GM04503 (cell line): ENCODE measurements at regions not wholly inside any gene's neighbourhood (a gene's known extent, or its start where the extent isn't known, plus 50 kb on each side); places are given as distances from the start of the nearest gene placed in this dataset.

Source experiments
- DNase-seq: peaks from one replicate; pipeline ENCODE4 v3.0.0-alpha.2; 2012; ENCODE audit warnings: low read depth

DNA sequence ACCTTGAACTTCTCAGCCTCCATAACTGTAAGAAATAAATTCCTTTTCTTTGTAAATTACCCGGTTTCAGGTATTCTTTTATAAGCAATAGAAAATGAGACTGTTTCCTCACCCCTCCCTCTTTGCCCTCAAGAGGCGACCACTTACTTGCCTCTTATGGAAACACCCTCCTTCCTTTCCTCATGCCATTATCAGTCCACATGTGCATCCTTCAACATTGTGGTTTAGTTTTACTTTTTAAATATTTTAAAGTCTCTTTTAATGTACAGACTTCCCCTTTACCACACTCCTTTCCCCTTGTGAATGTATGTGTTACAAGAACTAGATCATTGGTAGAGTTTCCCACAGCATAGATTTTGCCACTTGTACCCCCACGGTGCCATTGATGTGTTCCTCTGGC lies 202.4 kb upstream of the SIX2 start:
- no peak for DNase-seq

DNA sequence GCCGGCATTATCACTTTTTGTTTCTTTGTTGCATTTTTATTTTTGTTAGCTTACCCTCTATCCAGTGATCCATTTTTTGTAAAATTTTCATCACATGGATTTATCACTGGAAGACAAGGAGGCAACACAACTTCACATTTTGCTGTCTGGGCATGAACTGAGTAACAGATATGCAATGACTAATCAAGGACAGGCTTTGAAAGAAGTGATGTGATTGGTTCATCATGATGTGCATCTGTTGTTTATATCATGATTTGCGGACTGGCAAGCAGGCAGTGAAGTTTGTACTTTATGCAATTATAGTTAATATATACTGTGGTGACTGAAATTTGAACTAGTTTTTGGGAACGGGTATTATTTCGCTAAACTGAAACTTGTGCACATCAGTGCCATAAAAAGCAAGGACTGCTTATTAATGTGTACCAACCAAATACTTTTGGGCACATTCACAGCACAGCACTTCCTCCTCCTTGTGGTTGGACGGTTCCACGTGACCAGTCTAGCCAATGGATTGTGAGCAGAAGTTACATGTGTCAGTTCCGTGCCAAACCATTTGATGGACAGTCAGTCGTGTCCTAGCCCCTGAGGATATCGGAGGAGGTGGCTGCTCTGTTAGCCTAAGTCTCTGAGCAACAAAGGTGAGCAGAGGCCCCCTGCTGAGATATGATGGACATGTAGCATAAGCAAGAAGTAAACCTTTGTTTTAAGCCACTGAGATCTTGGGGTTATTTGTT lies 201.4 kb upstream of the SIX2 start:
- DNase-seq: no peak

DNA sequence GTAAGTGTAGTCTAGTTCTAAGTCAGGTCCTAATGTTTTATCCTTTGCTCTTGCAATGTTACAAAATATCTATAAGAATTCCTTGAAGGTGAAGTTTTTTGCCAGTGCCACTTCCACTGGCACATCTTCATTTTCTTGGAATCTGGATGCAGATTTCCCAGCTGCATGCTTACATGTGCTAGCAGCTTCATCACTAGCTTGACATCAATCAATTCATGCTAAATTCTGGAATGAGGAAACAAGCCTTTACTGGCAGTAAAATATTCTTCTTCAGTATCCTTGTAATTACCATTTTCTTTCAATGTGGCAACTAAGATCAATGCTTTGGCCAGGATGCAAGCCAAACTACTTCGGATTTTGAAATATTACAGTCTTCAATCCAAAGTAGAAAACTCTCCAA lies 200.6 kb upstream of the SIX2 start:
- DNase-seq: no peak

DNA sequence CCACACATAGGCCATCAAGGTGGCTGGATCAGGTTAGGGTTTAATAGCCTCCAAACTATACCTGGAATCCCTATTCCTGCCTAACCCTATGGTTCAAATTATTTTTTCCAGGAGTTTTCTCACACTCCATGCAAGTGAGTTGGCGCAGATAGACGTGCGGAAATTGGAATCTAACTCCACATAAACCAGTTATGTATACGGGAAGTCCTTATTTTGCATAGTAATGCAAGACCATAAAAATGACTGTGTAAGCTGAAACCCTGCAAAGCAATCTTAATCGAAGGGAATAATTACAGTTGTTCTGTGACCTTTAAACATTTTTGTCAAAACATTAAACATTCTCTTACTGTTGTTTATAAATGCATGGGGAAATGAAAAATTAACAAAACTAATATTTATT lies 200.1 kb upstream of the SIX2 start:
- DNase-seq: no peak

DNA sequence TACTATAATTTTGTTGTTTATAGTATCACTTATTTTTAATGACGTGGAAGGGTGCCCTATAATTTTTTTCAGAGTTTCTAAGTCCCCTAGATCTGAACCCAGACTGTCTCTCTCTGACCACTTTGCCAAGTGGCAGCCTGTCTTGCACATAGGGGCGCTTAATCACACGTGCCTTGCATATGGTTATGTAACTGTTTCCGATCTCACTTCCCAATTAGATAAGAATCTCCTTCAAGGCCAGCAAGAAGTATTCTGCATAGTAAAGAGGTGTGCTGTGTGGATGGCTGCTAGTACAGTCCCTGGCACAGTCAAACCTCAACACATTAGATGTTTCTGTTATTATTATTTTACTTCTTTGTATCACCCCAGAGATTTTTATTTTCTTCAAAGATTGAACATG lies 197.8 kb upstream of the SIX2 start:
- DNase-seq: no peak

DNA sequence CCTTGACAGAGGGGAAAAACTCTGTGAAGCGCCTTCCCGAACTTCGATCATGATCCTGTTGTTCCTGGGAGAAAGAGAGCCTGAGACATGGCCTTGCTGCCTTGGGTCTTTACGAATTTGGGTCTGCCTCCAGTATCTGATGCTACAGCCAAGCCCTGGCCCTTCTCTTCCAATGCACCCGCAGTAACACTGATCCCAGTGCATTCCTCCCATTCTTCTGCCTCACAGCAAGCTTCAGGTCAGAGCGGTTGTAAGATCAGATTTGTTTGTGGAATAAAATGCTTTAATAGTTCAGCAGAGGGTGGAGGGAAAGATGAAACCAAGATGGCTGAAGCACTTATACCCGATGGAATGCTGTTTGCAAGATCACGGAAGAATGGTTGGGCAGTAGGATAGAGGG lies 196.7 kb upstream of the SIX2 start:
- DNase-seq: no peak

DNA sequence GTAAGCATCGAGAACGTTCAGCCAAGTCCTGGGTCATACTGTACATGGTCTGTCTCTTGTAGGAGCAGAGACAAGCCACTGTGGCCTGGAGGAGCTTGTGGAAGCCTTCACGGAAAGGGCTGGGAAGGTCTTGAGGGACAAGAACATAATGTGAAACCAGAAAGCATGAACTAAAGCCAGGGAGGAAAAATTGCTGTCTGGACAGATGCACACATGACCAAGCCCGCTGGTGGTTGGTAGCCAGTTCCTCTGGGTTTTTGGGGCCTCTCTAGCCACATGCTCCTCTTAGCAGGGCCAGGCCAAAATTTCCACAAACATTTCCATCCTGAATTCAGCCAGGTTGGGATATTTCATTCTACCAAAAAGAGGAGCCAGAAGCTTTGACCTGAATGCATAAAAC lies 196.2 kb upstream of the SIX2 start:
- no peak for DNase-seq

DNA sequence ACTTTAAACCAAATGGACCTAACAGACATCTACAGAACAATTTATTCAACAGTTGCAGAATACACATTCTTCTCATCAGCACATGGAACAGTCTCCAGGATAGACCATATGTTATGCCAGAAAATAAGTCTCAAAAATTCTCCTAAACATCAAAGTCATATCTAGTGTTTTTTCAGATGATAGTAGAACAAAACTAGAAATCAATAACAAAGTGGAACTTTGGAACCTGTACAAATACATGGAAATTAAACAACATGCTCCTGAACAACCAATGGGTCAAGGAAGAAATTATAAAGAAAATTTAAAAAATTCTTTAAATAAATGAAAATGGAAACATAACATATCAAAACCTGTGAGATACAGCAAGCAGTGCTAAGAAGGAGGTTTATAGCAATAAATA lies 194.1 kb upstream of the SIX2 start:
- DNase-seq: no peak

DNA sequence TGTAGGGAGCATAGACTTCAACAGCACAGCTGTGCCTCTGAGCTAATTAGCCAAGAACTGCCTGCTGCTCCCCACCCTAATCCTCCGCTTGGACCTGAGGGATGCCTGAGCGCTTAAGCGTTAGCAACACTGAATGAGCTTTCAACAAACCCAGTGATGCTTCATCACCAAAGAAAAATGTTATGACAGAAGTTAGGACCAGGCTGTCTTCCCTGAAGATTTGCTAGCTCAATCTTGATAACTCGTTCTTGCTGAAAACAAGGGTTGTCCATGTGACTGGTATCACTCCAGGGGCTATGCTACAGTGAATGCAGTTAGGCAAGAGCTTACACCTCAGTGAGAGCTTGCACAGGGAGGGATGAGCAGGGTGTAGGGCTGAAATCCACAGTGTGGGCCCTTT lies 190.7 kb upstream of the SIX2 start:
- DNase-seq: no peak

DNA sequence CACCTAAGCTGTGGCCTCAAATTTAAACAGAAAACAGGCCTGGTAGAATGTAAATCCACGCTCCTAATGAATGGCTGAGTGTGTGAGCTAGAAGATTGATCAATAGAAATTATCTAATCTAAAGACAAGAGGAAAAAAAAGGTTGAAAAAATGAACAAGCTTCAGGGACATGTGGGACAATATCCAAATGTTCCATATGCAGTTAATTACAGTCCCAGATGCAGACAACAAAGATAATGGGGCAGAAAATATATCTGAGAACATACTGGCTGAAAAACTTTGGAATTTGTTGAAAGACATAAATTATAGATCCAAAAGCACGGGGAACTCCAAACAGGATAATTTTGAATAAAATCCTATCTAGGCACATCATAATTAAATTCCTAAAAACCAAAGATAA lies 186.7 kb upstream of the SIX2 start:
- no peak for DNase-seq

DNA sequence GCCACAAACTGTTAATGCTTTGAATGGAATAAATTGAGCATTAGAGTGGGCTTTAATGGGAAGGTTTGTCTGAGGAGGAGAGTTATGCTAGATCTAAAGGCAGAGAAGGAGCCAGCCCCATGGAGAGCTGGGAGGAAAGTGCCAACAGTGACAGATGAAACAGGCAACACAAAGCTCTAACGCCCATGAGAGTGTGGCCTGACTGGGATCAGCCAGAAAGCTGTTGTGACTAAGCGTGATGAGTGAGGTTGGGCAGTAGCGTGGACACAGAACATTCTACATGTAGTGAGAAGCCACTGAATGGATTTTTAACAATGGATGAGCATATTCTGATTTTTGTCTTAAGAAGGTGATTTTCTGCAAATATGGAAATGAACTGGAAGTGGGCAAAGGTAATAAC lies 185.3 kb upstream of the SIX2 start:
- no peak for DNase-seq

DNA sequence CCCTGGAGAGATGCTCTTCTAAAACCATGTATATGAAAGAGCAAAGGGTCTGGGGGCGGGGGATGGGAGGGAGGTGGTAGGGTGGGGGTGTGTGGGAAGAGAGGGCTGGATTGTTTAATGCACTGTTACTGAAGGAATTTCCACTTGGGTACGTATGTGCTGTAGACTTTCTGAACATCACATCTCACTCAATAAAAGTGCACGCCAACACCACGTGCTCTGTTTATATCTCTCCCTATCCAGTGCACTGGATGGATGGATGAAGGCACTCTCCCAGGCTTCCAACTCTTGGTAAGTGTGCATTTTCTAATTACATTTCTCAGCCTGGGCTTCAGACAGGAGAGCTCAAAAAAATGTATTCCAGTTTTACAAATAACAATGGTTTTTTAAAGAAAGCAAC lies 184.3 kb upstream of the SIX2 start:
- DNase-seq: no peak

DNA sequence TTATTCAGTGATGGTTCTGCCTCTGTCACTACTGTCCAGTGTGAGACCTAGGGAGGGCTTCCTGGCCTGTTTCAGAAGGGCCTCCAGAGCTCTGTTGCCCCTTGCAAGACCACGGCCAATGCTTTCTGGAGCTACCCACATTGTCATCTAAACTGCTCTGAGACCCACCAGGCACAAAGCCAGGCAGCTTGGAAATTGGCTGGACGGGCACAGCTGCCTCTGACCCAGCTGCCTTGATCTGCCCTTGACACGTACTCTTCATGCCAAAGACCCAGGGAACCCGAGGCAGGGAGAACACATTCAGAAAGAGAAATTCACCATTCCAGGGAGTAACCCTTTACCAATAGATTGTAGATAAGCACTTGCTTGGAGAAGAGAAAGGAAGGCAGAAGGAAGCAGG lies 183.7 kb upstream of the SIX2 start:
- DNase-seq: no peak

DNA sequence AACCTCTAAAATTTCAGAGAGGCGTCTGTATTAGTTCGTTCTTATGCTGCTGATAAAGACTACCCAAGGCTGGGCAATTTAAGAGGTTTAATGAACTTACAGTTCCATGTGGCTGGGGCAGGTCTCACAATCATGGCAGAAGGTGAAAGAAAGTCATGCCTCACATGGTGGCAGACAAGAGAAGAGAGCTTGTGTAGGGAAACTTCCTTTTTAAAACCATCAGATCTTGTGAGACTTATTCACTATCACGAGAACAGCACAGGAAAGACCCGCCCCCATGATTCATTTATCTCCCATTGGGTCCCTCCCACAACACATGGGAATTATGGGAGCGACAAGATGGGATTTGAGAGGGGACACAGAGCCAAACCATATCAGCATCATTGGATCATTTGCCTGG lies 183.2 kb upstream of the SIX2 start:
- no peak for DNase-seq

DNA sequence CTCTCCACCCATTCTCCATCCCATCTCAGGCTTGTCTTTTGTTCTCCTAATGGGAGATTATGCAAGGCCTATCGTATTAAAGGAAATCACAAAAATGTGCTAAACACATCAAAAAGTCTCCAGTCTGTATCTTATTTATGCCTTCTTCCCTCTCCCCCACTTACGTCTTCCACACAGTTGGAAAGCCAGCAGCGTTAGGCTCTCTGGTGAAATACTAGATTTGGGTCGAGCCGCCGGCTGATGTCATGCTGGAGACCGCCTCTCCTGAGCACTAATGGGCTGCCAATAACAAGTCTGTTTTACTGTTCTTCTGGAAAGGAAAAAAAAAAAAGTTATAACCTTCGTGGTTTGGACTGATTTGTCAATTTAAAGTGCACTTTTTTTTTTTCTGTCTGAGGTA lies 182.7 kb upstream of the SIX2 start:
- DNase-seq: no peak

DNA sequence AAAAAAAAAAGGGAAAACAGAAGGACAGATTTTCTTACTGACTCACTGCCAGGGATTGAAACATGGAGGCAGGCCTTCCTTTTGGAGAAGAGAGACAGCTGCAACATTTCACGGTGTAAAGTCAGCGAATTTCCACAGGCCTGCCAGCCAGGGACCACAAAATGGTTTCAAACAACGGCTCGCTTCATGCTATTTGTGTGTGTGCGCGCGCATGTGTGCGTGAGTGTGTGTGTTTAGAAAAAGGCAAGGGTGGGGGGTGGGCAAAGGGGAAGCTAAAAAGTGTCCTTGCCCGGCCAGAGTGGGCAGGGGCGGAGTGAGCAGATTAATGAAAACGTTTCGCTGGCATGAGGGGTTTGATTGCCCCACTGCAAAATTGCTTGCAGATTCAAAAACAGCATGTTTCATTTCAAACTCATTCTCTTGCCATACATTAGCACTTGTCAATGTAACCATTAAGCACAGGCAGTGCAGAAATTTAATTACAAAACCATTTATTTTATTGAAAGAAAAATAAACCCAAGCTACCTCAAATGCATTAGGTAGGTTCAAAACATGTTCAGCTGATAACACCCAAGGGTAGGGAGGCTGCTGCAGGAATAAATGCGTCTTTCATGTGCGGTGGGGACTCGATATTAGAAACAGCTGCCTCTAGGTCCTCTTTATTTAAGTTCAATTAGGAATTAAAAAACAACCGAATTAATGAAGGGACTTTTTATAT lies 182.1 kb upstream of the SIX2 start:
- DNase-seq: no peak

DNA sequence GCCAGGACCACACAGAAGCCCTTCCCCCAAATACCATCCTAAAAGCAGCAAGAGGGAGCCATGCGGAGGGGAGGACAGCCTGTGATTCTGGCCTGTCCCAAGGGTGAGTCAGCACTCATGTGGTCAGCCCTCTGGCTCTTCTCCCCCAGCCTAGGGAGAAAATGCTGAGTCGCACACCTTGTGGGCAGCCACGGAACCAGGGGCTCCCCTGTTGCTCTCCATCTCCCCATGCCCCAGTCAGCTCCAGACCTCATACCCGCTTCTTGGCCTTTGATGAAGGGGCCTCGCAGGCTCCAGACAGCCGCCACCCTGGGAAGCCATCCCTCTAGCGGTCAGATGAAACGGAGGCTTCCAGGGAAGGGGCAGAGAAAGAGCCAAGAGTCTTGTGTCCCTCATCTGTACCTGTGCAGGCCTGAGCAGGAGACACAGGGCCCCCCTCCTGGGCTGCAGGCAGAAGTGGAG lies 181.3 kb upstream of the SIX2 start:
- DNase-seq: no peak

DNA sequence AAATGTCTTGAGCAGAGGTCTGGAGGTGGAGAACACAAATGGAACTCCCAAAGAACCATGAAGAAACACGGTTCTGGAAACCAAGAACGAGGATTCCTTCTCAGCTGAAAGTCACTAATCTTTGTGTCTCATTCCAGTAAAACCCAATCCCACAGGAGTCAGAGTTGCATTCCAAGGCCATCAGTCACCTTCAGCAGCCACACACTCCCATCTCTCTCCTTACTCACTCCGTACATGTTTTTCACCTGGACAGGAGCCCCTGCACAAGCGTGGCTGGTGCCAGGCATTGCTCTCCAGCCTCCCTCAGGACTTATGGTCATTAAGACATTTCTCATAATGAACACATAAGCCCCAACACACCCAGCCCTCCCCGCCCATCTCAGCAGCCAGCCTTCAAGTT lies 175.4 kb upstream of the SIX2 start:
- DNase-seq: peak; percentile 46

DNA sequence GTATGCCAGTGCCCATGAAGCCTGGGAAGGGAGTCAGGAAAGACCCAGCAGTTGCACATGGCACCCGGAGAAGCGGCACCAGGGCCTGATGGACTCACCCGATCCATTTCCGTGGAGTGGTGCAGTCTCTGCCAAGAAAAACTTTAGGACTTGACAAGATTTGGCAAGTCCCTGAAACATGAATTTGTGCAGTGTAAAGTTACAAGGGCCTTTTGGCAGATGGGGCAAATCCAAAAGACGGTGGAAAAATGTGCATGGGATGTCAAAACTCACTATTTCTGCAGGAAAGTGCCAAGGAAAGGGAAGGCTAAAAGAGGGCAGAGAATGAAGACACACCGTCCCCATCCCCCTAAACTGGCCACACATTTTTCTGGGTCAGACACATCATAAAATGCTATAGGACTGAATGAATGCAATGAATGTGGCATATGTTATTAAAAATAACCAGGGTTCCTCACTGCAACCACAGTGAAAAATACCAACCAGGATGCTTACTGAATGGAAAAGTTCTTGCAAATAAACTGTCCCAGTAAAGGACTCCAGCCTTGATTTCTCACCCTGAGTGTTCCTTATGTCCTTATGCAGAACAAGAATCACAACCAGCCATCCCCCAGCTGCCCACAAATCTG lies 173.5 kb upstream of the SIX2 start:
- DNase-seq: no peak

DNA sequence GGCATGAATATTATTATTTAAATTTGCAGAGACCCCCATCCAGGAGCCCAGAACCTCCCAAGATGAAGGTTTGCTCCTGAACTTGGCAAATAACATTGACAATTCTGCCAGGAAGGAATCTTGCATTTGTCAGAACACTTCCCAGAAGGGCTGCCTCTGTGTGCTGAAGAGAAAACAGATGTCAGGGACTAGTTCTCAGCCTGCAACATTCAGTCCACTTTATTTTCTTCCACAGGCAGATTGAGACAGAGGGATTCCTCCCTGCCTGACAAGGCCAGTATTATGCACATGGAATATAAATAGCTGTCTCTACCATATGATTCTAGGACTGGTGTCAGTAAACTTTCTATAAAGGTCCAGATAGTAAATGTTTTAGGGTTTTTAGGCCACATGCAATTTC lies 171.5 kb upstream of the SIX2 start:
- no peak for DNase-seq

DNA sequence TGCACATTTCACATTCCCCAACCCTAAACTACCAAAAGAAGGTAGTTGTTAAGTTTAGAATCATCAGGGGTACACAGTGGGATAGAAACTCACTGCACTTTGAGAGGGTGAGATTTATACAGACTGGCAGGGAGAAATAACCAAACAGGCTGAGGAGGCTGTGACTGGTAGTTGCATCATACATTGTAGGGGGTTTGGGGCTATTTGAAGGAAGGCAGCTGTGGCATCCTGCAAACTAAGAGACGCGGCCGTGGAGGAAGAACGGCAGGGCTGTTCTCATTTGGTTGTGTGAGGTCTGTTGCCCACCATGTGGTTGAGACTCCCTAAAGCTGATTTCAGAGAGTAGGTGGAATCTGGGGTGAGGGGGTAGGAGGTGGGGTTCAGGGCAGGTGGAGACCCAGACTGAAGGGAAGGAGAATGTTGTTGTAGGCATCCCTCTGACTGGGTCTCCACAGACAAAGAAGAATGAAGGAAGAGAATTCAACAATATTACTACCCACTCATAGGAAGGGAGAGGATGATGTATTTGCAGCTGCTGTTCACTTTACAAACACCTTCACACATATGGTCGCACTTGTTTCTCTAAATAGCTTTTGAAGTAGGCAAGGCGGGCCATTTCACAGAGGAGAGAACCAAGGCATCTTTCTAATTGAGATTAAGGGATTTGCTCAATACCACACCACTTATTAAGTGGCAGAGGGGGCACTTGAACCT lies 170.9 kb upstream of the SIX2 start:
- DNase-seq: no peak

DNA sequence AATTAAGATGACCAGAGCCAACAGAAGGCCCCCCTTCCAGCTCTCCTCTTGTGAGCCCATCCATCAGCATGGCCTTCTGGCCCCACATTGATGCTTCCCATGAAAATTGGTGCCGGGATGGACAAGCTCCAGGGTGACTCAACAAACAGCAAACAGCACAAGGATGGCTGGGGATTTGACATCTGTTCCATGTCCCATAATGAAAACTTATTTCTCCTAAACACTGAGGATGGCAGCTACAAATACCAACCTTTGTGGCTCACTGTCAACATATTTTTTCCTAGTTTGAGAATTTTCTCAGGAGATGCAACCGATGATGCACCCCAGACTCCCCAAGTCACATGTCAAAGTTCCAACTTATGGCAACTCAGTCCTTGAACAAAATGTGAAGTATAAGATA lies 169.6 kb upstream of the SIX2 start:
- peak; percentile 81 for DNase-seq

DNA sequence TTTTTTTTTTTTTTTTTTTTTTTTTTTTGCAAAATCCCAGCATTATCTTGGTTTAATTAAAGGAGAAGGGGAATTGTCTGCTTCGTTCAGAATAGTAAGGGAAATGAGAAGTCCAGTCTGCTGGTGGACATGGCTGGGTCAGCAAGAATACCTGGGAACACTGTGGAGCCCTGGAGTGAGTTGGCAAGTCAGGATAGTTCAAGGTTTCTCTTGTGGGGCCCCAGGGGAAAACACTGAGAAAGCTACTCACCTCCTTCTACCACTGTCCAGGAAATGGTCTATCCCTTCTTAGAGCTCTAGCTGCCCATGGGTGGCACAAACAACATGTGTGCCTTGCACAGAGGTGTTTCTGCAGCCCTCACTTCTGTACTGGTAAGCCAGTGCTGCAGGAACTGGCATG lies 169.1 kb upstream of the SIX2 start:
- no peak for DNase-seq
